Activated CD4-positive, alpha-beta T cell treated with anti-CD3 and anti-CD28 coated beads, Interleukin-2, amount 50 U/mL, for 48 hours (primary cell): ENCODE measurements at regions not wholly inside any gene's neighbourhood (a gene's known extent, or its start where the extent isn't known, plus 50 kb on each side); places are given as distances from the start of the nearest gene placed in this dataset.

Source experiments
- DNase-seq, 2 experiments: peaks; one replicate each; pipeline ENCODE4 v3.0.0-alpha.2; 2020

DNA sequence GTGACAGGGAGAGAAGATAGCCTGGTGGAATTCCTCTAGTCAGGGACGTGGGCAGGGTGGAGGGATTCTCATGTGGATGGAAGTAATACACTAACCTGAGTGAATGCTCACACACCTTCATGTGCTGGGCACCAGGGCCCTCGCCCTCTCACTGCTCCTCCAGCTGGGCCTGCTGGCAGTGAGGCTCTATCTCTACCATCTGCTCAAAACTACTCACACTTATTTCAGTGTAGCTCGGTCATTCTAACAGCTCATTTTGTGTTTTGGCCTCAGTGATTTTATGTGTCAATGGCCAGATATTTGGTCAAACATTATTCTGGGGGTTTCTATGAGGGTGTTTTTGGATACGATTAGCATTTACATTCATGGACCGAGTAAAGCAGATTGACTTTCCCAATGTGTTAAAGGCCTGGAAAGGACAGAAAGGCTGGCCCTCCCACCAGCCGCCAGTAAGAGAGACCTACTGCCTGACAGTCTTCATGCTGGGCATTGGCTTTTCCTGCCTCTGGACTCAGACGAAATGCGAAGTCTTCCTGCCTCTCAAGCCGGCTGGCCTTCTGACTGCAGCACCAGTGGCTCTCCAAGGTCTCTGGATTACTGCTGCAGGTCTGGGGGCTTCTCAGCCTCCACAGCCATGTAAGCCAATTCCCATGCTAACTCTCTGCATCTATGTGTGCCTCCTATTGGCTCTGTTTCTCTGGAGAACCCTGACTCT, 335.4 kb downstream of the CXCL12 start:
- no peak for DNase-seq

DNA sequence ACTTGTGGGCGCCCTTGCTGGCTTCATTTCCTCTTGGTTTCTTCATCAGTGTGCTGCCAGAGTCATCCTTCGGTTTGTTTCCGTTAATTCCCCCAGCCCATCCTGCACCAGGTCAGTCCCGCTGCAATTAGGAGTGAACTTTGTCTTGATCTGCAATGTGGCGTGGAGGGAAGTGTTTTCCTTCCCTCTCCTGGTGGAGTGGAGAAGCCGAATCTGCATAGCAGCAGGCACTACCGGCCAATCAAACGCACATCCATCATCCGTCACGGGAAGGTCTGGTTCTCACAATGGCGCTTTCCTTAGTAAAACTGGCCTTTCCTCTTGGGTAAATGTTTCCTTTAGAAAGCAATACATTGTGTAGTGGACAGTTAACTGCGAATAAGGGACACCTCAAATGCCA, 337.5 kb downstream of the CXCL12 start:
- DNase-seq, result no peak

DNA sequence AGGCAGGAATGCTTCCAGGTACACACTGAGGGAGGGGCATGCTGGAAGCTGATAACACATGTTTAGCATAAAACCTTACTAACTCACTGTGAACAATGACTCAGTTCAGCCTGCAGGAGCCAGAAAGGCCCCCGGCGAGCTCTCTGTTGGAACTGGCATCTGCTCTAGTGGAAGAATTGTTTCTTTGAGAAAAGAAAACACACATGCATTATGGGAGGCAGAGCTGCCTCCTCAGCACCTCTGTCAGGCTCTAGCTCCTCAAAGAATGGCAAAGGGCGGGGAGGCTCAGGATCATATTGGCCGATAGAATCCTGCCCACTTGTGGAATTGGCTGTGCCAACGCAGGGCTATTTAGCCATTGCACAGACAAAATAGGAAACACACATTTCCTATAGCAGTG, 338.3 kb downstream of the CXCL12 start:
- no peak for DNase-seq

DNA sequence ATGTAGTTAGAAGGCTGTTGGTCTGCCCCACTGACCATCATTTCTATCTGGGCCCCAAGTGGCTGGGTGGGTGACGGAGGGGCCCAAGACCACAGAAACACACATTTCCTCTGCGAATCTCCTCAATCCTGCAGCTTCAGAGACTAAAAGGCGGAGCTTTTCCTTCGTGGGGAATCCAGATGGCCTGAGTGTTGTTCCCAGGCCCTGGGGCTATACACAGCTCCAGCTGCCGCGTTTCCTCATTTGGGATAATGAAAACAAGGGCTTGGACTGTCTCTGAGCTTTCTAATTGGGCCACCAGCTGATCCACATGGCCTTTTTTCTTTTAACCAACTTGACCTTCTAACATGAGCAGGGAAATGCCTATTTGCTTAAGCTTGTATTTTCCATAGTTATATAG, 339.9 kb downstream of the CXCL12 start:
- DNase-seq, result no peak

DNA sequence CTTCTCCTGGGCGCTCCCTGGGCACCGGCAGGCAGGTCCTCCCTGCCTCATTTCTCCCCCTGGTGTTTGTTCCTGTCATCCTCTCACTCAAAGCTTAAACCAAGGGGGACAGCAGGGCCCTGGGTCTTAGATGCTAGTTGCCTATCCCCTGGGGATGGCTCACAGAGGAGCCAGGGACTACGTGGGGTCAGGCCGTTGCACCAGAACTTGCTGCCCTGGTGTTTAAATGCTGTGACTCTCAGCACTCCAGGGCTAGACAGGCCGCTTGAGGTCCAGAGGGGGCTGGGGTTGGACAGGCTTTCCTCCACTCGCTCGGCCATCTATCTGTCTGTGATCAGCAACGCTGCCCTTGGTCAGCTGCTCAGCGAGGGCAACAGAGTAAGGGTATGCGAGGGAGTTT, 340.3 kb downstream of the CXCL12 start:
- DNase-seq, result no peak

DNA sequence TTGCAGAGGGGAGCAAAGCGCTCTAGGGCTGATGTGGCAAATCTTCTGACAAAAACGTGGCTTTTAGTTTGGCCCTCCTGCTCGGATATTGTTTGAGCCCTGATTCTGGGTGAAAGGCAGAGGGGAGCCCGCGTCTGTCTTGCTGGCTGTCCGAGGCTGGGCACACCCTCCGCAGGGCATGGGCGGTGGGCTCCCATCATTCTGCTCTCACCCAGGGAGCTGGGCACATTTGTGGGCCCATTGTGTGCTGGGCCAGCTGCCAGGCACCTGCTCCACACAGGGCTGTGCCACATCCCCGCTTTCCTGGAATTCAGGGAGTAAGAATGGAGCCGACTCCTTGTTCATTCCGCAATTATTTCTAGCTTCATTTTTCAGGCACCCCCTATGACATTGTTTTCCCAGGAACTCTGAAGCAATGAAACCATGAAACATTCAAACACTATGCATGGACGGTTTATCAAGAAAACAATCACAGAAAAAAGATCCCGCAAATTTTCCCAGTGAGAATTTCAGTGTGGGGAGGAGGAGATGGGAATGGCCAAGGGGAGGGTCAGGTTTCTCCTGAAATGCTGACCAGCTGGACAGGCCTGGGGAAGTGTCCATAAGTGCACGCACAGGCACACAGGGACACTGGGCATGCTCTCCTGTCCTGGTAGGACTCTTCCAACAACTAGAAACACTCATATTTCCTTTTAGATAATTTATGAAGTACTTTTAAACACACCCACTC, 341.1 kb downstream of the CXCL12 start:
- DNase-seq, result no peak

DNA sequence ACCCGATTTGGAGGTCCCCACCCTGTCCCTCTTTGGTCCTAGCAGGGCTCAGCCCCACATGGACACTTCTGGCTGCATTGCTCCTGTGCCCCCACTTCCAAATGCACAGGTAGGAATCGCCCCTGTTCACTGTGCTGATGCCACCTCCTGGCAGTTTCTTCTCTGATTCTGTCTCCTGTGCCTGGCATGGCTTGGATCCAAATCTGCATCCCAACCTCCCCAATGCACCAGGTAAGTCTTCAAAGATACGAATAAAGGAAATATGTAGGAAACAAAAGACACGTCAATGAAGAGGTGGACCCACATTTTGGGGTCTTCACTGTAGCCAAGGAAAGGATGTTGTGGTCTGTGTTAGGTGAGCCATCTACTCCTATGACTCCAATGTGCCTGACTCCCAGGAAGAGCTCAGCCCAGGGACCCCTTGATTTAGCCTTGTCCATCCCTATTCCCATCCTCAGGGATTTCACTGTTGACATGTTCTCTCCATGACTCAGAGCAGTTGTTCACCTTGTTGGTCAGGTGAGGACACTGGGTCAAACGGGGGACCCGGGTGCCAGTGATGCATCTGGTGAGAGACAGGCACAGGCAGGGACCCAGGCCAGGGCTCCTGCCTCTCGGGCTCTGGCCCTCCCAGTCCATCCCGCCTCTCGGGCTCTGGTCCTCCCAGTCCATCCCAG, 341.8 kb downstream of the CXCL12 start:
- DNase-seq, result no peak

DNA sequence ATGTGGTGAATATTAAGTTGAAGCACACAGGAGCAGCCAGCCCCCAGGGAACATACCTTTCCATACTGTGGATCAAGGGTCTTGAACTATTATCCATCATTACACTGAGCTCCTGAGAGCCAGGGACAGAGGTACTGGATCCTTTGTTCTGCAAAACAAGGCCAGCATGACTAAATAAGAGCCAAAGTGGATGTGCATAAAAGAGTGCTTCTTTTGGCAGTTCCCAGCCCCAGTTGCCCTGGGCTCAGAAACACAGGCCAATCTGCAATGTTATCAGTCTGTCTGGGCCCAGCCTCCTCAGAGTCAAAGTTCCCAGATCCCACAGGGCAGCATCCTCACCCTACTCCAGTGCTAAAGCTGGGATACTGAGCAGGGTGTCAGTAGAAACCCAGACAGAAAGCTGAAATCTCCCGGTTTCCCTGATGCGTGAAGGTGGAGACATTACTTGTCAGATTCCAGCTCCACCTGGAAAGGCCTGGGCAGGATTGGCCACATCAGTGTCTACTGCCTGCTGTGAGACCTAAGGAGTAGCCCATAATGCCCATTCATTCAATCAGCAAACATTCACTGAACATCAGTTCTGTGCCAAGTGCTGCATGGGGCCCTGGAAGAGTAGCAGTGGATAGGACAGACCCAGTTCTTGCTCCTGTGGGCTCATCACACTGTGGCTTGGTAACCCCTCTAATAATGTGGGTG, 342.7 kb downstream of the CXCL12 start:
- DNase-seq, result no peak

DNA sequence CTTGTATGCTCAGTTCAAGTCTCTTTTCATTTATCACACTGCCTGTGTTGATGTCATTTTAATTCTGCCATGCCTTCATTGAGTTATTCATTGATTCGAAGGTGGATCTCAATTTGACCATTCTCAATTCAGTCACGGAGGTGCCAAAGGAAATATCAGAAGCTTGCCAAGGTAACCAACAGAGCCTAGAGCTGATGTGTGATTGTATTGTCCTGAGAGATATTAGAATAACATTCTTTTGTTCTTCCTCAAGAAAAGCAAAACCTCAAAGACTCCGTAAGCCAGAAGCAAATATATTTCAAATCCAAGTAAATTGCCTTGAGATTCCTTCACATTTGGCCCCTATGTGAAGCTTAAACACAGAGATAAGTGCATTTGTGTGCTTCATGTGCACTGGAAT, 345.3 kb downstream of the CXCL12 start:
- DNase-seq, result no peak

DNA sequence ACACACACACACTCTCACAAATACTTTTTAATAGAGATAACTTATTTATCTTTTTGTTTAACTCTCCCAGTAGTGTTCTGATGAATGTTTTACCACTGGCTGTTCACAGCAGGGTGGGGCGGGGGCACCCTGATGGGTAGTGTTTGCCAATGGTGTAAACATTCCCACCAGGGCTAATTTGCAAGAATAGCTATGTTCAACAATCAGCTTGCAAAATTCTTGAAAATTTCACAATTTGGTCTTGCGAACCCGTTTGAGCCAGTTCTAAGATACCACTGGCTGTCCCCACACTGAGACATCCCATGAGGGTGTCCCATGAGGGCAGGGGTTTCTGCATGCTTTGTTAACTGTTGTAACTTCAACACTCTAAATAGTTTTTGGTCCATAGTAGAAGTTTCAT, 348.5 kb downstream of the CXCL12 start:
- DNase-seq, result no peak

DNA sequence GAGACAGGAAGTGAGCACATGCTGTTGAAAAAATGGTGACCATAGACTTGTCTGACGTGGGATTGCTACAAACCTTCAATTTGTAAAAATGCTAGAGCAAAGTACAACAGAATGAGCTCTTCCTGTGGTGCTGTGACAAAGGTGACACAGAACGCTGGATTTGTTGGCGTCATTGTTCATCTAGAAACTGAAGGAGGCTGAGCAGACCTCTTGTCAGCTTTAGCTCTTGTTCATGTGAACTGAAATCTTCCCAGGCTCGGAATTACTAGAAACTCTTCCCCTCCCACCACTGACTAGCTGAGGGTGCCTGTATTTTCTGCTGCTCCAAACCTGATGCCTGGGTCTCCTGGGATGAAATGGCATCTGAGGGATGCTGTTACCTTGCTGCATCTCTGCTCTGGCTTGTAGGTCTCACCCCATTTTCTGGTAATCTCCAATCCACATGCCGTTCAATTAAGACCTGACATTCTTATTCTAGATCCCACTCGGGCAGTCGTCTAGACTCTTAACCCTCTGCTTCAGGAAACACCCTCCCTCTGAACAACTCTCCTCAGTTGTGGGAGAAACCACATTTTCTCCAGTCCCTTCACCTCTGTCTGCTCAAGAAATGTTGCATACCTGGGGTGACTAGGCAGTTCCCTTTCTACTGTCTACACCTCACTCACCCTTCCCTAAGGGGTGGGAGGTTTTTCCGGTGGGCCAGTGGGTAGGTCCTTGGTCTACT, 349.3 kb downstream of the CXCL12 start:
- no peak for DNase-seq

DNA sequence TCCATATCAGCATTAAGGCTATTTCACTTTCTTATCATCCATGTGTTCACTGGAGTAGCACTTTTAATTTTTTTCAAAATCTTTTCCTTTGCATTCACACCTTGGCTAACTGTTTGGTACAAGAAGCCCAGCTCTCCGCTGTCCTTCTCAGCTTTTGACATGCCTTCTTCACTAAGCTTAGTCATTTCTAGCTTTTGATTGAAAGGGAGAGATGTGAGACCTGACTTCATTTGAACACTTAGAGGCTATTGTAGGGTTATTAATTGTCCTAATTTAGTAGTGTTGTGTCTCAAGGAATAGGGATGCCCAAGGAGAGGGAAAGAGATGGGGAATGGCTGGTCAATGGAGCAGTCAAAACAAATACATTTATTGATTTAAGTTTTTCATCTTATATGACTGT, 350.0 kb downstream of the CXCL12 start:
- DNase-seq, result no peak

DNA sequence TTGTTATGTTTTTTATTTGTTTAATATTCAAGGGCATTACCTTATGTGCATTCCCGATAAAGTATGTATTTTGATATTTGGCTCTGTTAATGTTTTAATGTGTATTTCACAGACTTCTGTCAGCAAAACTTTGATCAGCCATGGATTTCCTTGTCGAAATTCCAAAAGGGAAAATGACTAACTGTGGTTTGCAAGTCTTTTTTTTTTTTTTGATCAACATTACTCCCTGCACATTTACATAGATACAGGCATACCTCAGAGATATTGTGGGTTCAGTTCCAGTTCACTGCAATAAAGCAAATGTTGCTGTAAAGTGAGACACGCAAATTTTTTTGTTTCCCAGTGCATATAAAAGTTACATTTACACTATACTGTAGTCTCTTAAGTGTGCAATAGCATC, 351.9 kb downstream of the CXCL12 start:
- DNase-seq, result no peak

DNA sequence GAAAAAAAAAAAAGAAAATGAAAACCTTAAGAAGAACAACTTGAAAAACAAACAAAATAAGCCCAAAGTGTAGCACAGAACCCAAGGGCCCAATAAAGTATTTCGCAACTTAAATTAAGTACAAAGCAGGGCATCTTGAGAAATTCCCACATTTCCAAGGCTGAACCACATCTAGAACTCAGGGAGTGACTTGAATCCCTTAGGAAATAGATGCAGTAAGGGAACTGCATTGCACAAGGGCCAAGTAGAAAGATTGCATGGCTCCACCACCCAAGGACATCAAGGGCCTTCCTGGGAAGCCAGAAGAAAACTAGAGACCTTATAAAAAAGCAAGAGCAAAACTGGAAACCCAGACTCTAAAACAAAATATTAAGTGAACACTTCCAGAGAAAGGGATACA, 352.7 kb downstream of the CXCL12 start:
- no peak for DNase-seq

DNA sequence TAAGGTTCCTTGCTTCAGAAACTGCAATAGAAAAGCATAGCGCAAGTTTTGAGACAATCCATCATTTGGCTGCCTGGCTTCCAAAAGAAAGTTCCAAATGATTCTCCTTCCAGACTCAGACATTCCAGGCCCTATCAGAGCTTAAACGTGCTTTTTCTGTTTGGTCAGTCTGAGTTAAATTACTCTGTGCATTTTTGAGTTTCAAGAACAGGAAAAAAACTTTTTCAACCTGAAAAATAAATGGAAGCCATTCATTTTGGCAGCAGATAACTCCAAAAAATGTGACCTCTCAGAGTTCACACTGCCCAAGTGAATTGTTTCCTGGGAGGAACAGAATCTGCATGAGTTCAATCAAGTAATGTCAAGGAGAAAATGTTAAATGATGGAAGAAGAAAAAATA, 354.2 kb downstream of the CXCL12 start:
- no peak for DNase-seq

DNA sequence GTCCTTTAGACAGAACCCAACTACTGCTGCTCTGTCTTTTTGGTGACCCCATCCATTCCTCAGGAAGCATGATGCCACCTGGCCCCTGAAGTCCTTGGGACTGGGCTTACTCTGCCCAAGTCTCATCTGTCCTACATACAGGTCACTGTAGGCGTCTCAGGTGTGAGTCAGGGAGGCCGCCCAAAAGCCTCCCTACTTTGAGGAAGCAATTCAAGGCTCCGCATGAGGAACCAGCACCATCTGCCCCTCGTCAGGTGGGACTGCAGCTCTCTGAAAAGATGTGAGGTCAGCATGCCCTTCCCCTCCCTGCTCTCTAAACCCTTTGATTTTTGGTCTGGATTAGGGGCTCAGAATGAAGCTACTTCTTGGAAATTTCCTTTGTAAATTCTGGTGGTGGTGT, 354.8 kb downstream of the CXCL12 start:
- peak; percentile 10 to 25 for DNase-seq

DNA sequence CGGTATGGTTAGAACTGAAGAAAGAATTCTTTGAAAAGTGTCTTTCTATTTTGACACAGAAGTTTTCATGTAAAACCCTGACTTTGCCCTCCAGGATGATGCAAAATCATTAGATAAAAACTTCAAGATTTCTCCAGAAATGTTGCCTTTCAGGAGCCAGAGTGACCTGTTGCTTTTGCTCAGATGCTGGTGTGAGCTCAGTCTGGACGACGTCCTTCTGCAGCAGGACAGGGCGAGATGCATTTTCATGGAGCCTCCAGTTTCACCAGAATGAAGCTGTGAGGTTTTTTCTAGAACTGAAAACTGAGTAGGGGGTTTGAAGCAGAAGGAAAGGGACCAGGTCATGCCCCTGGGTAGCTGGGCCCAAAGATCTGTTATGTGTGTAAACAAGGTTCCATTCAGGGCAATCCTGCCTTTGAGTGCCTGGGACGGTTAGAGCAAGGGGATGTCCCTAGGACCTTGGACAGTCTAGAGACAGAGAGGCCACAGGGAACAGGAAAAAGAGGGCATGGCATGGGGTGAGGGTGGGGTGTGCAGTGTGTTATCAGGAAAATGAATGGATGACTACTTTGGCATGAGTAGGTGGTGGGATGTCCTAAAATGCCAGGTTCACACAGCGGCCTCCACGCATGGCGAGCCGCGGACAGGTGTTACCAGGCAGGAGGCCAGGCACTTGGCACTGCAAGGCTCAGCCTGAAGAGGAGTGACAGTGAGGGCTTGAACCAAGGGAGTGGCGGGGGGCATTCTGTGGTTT, 356.3 kb downstream of the CXCL12 start:
- no peak for DNase-seq

DNA sequence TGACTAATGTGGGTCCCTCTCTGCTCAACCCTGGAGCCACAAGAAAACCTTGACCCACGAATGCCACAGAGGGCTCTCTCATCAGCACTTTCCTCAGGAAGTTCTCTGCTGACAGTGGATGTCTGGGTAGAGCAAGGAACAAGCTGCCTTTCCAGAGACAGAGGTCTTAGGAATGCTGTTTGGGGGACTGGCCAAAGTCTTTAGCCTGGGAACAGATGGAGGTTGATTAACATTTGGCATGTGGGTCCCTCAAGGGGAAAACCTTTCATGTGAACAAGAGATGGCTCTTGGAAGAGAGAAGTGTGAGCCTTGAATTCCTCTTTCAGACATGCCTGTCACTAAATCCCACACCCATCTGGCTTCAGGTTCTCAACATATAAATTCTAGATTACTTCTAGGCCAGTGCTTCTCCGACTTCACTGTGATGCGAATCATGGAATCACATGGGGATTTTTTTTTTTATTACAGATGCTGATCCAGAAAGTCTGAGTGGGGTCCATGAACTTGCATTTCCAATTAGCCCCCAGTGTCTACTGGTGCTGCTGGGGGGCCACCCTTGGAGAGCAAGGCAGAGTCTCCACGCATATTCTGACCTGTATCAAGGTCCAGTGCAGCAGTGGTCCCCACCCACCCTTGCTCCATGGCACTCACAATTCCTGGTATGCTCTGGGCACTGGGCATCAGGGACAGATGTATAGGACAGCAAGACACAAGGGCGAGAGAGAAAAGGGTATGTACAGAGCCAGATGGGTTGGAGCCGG, 360.4 kb downstream of the CXCL12 start:
- no peak for DNase-seq

DNA sequence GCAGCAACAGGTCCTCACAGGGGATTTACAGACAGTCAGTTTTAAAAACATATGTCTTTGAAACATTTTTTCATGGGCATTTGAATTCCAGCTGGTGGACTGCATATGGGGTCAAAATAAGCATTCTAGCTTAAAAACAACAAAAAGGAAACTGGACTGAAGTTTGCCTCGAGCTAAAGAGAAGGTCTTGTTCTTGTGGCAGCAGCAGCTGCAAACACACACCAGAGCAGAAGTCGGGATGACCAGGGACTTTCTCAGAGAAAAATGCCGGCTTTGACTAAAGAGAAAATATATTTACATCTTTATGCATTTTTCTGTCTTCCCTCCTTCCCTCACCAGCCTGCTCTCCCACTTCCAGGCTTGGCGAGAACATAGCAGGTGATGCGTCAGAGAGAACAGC, 361.4 kb downstream of the CXCL12 start:
- no peak for DNase-seq

DNA sequence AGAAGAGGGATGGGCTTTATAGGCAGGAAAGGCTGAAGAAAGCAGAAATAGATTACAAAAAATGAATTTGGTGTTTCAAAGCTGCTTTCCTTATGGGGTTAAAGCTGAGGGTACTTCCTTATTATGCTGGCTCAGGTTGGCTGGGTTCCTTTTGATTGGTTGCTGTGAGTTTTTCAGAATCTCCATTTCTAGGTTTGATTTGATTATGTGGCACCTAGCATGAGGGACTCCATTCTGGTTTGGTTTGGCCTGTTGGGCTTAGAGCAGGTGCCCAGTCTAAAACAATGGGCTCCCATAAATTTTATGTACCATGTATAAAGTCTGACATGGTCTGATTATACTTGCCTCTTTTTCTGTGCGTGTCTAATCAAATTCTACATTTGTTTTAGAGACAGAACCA, 362.7 kb downstream of the CXCL12 start:
- DNase-seq, result no peak
